Kasumi-1 (cell line): ENCODE measurements at regions not wholly inside any gene's neighbourhood (a gene's known extent, or its start where the extent isn't known, plus 50 kb on each side); places are given as distances from the start of the nearest gene placed in this dataset.
"Not testable (repeated sequence)": the region's sequence is repeated elsewhere in the genome, so short reads cannot be mapped to it uniquely, and the experiment has no call there.

Experiments
- DNase-seq, 2 experiments: peaks; one replicate each; lab custom pipeline; 2025; lab: John Stamatoyannopoulos, UW

GRCh38 chr16:52976539-52977167, 76.0 kb downstream of the CHD9NB start:
- DNase-seq = peak; percentile 27 to 30

- DNase-seq = no peak
Measured at GRCh38 chr16:52967744-52968143, 85.0 kb downstream of the CHD9NB start.

- DNase-seq = no peak
Measured at GRCh38 chr16:52964290-52964689, 88.4 kb downstream of the CHD9NB start.

- no peak for DNase-seq
Measured at GRCh38 chr16:52963855-52964242, 88.8 kb downstream of the CHD9NB start.

- DNase-seq = no peak
Measured at GRCh38 chr16:52963212-52963854, 89.4 kb downstream of the CHD9NB start.

GRCh38 chr16:52958951-52959350, 93.7 kb downstream of the CHD9NB start:
- no peak for DNase-seq

GRCh38 chr16:52957199-52957598, 95.5 kb downstream of the CHD9NB start:
- DNase-seq = no peak

- DNase-seq = no peak
Measured at GRCh38 chr16:52956044-52956443, 96.7 kb downstream of the CHD9NB start.

- DNase-seq = no peak
Measured at GRCh38 chr16:52953215-52953614, 99.5 kb downstream of the CHD9NB start.

GRCh38 chr16:52948946-52949345, 103.8 kb downstream of the CHD9NB start:
- DNase-seq = no peak

GRCh38 chr16:52932321-52932720, 120.4 kb downstream of the CHD9NB start:
- DNase-seq = no peak

GRCh38 chr16:52929478-52930400, 123.0 kb downstream of the CHD9NB start:
- DNase-seq = no peak

GRCh38 chr16:52928955-52929354, 123.7 kb downstream of the CHD9NB start:
- no peak for DNase-seq

- no peak for DNase-seq
Measured at GRCh38 chr16:52925143-52925542, 127.6 kb downstream of the CHD9NB start.

GRCh38 chr16:52924162-52924561, 128.5 kb downstream of the CHD9NB start:
- no peak for DNase-seq

- no peak for DNase-seq
Measured at GRCh38 chr16:52921104-52921503, 131.6 kb downstream of the CHD9NB start.

GRCh38 chr16:52920331-52920730, 132.4 kb downstream of the CHD9NB start:
- no peak for DNase-seq

- DNase-seq = no peak
Measured at GRCh38 chr16:52914428-52914827, 138.3 kb downstream of the CHD9NB start.

GRCh38 chr16:52912565-52913173, 140.0 kb downstream of the CHD9NB start:
- DNase-seq = peak; percentile 51 to 54

GRCh38 chr16:52908057-52908456, 144.6 kb downstream of the CHD9NB start:
- DNase-seq = not testable (repeated sequence)

GRCh38 chr16:52906281-52906680, 146.4 kb downstream of the CHD9NB start:
- DNase-seq = no peak

GRCh38 chr16:52896478-52897164, 156.1 kb downstream of the CHD9NB start:
- no peak for DNase-seq
